SK-N-SH treated with all-trans-retinoic acid at 6 μM for 48 hours (cell line): ENCODE measurements at regions not wholly inside any gene's neighbourhood (a gene's known extent, or its start where the extent isn't known, plus 50 kb on each side); places are given as distances from the start of the nearest gene placed in this dataset.

Experiments used
- ATAC-seq: fragments of 200-7000 bp; cut with Tn5 transposase; 3 replicates; pipeline ENCODE4 v1.9.1; 2020; ENCODE audit warnings: mild to moderate bottlenecking, moderate library complexity
- CSDC2 ChIP-seq: fragments of 250-450 bp; sonication (Bioruptor Pico); IDR thresholded peaks from 2 replicates; pipeline ENCODE4 v1.5.0; 2020; ENCODE audit warnings: mild to moderate bottlenecking, moderate library complexity
- ESRRG ChIP-seq: fragments of 250-450 bp; sonication (Bioruptor Pico); IDR thresholded peaks from 2 replicates; pipeline ENCODE4 v1.6.1; 2021; ENCODE audit warnings: mild to moderate bottlenecking
- GLIS3 ChIP-seq: fragments of 250-450 bp; sonication (Bioruptor Pico); IDR thresholded peaks from 2 replicates; pipeline ENCODE4 v1.5.0; 2020; ENCODE audit warnings: mild to moderate bottlenecking, moderate library complexity
- ISL1 ChIP-seq: fragments of 250-450 bp; sonication (Bioruptor Pico); IDR thresholded peaks from 2 replicates; pipeline ENCODE4 v2.1.2; 2022; ENCODE audit warnings: mild to moderate bottlenecking, moderate library complexity
- OSR1 ChIP-seq: fragments of 250-450 bp; sonication (Bioruptor Pico); IDR thresholded peaks from 2 replicates; pipeline ENCODE4 v1.8.0; 2022; ENCODE audit warnings: moderate library complexity, mild to moderate bottlenecking, inconsistent platforms
- PPARA ChIP-seq: fragments of 250-450 bp; sonication (Bioruptor Pico); IDR thresholded peaks from 2 replicates; pipeline ENCODE4 v1.5.0; 2020; ENCODE audit warnings: mild to moderate bottlenecking, borderline replicate concordance
- RARB ChIP-seq: fragments of 250-450 bp; sonication (Bioruptor Pico); IDR thresholded peaks from 2 replicates; pipeline ENCODE4 v1.8.0; 2021; ENCODE audit warnings: mild to moderate bottlenecking, moderate library complexity
- TCF4 ChIP-seq: fragments of 250-450 bp; sonication (Bioruptor Pico); IDR thresholded peaks from 2 replicates; pipeline ENCODE4 v1.8.0; 2021; ENCODE audit warnings: mild to moderate bottlenecking, moderate library complexity, borderline replicate concordance
- TOX ChIP-seq: fragments of 250-450 bp; sonication (Bioruptor Pico); IDR thresholded peaks from 2 replicates; pipeline ENCODE4 v1.8.0; 2021; ENCODE audit warnings: mild to moderate bottlenecking, moderate library complexity, borderline replicate concordance
- ZC3H10 ChIP-seq: fragments of 250-450 bp; sonication (Bioruptor Pico); IDR thresholded peaks from 2 replicates; pipeline ENCODE4 v1.5.1; 2021; ENCODE audit warnings: mild to moderate bottlenecking, moderate library complexity
- ZFP3 ChIP-seq: fragments of 250-450 bp; sonication (Bioruptor Pico); IDR thresholded peaks from 2 replicates; pipeline ENCODE4 v1.5.0; 2020; ENCODE audit warnings: mild to moderate bottlenecking, moderate library complexity
- ZNF565 ChIP-seq: fragments of 450-650 bp; formaldehyde crosslinking; conservative IDR thresholded peaks from 2 replicates; pipeline ENCODE4 v1.5.0; 2020; ENCODE audit warnings: low read depth, mild to moderate bottlenecking, moderate library complexity
- TF ChIP-seq, protein P1 (sequence below): fragments of 250-450 bp; sonication (Bioruptor Pico); IDR thresholded peaks from 2 replicates; pipeline ENCODE4 v1.8.0; 2021; ENCODE audit warnings: low read depth, mild to moderate bottlenecking, moderate library complexity, borderline replicate concordance
- TF ChIP-seq, protein P2 (sequence below): fragments of 250-450 bp; sonication (Bioruptor Pico); IDR thresholded peaks from 2 replicates; pipeline ENCODE4 v1.5.0; 2020; ENCODE audit warnings: mild to moderate bottlenecking, moderate library complexity
- TF ChIP-seq, protein P3 (sequence below): fragments of 250-450 bp; sonication (Bioruptor Pico); IDR thresholded peaks from 2 replicates; pipeline ENCODE4 v1.8.0; 2020; ENCODE audit warnings: mild to moderate bottlenecking, moderate library complexity, borderline replicate concordance
- TF ChIP-seq, protein P4 (sequence below): fragments of 250-450 bp; sonication (Bioruptor Pico); IDR thresholded peaks from 2 replicates; pipeline ENCODE4 v1.5.1; 2021; ENCODE audit warnings: mild to moderate bottlenecking, moderate library complexity

DNA sequence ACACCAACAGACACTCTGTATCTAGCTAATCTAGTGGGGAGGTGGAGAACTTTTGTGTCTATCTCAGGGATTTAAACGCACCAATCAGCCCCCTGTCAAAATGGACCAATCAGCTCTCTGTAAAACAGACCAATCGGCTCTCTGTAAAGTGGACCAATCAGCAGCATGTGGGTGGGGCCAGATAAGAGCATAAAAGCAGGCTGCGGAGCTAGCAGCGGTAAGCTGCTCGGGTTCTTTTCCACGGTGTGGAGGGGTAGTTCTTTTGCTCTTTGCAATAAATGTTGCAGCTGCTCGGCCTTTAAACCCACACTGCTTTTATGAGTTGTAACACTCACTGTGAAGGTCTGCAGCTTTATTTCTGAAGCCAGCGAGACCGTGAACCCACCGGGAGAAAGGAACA is 51.3 kb upstream of the FOXI3 start:
- ATAC-seq, result no peak

DNA sequence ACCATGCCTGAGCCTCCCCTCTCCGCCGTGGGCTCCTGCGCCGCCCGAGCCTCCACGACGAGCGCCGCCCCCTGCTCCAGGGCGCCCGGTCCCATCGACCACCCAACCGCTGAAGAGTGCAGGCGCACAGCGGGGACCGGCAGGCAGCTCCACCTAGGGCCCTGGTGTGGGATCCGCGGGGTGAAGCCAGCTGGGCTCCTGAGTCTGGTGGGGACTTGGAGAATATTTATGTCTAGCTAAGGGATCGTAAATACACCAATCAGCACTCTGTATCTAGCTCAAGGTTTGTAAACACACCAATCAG is 50.8 kb upstream of the FOXI3 start:
- ATAC-seq, result peak; percentile 60

More for the DNA sequence above, 51.3 kb upstream of the FOXI3 start:
- TF ChIP-seq PPARA (CRISPR knock-in tag) (no peak), ZNF565 (CRISPR knock-in tag) (no peak), GLIS3 (CRISPR knock-in tag) (no peak), ISL1 (CRISPR knock-in tag) (no peak), TOX (CRISPR knock-in tag) (no peak), ESRRG (CRISPR knock-in tag) (no peak), RARB (CRISPR knock-in tag) (no peak), ZFP3 (CRISPR knock-in tag) (no peak), OSR1 (CRISPR knock-in tag) (no peak), ZC3H10 (no peak), TCF4 (no peak), CSDC2 (no peak)
- TF ChIP-seq, protein P1, sequence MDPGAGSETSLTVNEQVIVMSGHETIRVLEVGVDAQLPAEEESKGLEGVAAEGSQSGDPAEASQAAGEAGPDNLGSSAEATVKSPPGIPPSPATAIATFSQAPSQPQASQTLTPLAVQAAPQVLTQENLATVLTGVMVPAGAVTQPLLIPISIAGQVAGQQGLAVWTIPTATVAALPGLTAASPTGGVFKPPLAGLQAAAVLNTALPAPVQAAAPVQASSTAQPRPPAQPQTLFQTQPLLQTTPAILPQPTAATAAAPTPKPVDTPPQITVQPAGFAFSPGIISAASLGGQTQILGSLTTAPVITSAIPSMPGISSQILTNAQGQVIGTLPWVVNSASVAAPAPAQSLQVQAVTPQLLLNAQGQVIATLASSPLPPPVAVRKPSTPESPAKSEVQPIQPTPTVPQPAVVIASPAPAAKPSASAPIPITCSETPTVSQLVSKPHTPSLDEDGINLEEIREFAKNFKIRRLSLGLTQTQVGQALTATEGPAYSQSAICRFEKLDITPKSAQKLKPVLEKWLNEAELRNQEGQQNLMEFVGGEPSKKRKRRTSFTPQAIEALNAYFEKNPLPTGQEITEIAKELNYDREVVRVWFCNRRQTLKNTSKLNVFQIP, result no peak
- TF ChIP-seq, protein P2, sequence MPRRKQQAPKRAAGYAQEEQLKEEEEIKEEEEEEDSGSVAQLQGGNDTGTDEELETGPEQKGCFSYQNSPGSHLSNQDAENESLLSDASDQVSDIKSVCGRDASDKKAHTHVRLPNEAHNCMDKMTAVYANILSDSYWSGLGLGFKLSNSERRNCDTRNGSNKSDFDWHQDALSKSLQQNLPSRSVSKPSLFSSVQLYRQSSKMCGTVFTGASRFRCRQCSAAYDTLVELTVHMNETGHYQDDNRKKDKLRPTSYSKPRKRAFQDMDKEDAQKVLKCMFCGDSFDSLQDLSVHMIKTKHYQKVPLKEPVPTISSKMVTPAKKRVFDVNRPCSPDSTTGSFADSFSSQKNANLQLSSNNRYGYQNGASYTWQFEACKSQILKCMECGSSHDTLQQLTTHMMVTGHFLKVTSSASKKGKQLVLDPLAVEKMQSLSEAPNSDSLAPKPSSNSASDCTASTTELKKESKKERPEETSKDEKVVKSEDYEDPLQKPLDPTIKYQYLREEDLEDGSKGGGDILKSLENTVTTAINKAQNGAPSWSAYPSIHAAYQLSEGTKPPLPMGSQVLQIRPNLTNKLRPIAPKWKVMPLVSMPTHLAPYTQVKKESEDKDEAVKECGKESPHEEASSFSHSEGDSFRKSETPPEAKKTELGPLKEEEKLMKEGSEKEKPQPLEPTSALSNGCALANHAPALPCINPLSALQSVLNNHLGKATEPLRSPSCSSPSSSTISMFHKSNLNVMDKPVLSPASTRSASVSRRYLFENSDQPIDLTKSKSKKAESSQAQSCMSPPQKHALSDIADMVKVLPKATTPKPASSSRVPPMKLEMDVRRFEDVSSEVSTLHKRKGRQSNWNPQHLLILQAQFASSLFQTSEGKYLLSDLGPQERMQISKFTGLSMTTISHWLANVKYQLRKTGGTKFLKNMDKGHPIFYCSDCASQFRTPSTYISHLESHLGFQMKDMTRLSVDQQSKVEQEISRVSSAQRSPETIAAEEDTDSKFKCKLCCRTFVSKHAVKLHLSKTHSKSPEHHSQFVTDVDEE, result no peak
- TF ChIP-seq, protein P3, sequence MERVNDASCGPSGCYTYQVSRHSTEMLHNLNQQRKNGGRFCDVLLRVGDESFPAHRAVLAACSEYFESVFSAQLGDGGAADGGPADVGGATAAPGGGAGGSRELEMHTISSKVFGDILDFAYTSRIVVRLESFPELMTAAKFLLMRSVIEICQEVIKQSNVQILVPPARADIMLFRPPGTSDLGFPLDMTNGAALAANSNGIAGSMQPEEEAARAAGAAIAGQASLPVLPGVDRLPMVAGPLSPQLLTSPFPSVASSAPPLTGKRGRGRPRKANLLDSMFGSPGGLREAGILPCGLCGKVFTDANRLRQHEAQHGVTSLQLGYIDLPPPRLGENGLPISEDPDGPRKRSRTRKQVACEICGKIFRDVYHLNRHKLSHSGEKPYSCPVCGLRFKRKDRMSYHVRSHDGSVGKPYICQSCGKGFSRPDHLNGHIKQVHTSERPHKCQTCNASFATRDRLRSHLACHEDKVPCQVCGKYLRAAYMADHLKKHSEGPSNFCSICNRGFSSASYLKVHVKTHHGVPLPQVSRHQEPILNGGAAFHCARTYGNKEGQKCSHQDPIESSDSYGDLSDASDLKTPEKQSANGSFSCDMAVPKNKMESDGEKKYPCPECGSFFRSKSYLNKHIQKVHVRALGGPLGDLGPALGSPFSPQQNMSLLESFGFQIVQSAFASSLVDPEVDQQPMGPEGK, result no peak
- TF ChIP-seq, protein P4, sequence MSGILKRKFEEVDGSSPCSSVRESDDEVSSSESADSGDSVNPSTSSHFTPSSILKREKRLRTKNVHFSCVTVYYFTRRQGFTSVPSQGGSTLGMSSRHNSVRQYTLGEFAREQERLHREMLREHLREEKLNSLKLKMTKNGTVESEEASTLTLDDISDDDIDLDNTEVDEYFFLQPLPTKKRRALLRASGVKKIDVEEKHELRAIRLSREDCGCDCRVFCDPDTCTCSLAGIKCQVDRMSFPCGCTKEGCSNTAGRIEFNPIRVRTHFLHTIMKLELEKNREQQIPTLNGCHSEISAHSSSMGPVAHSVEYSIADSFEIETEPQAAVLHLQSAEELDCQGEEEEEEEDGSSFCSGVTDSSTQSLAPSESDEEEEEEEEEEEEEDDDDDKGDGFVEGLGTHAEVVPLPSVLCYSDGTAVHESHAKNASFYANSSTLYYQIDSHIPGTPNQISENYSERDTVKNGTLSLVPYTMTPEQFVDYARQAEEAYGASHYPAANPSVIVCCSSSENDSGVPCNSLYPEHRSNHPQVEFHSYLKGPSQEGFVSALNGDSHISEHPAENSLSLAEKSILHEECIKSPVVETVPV (CRISPR knock-in tag), result no peak
